K562 (cell line): ENCODE measurements at regions not wholly inside any gene's neighbourhood (a gene's known extent, or its start where the extent isn't known, plus 50 kb on each side); places are given as distances from the start of the nearest gene placed in this dataset.

Experiments
- CLOCK ChIP-seq: fragments of 250-450 bp; sonication (Bioruptor Pico); IDR thresholded peaks from 2 replicates; pipeline ENCODE4 v1.4.0; 2020; ENCODE audit warnings: mild to moderate bottlenecking, moderate library complexity, borderline replicate concordance
- SIN3A ChIP-seq, 2 experiments: fragments of 150-350 bp in 1 of 2; IDR thresholded peaks; 2 replicates each; pipeline ENCODE4 v1.6.1; 2011 to 2016; ENCODE audit warnings: borderline replicate concordance in 2 of 2, low read depth in 2 of 2, low read length in 2 of 2, mild to moderate bottlenecking in 2 of 2, moderate library complexity in 2 of 2; ENCODE audit not compliant: control insufficient read depth in 1 of 2
- ZNF282 ChIP-seq: sonication (generic); formaldehyde crosslinking; IDR thresholded peaks from 2 replicates; pipeline ENCODE4 v1.8.1; 2023; ENCODE audit warnings: missing genetic modification reagents
- TF ChIP-seq, protein P1 (sequence below): sonication (generic); formaldehyde crosslinking; IDR thresholded peaks from 2 replicates; pipeline ENCODE4 v1.8.0; 2023; ENCODE audit warnings: mild to moderate bottlenecking, missing genetic modification reagents

- TF ChIP-seq, protein P1, sequence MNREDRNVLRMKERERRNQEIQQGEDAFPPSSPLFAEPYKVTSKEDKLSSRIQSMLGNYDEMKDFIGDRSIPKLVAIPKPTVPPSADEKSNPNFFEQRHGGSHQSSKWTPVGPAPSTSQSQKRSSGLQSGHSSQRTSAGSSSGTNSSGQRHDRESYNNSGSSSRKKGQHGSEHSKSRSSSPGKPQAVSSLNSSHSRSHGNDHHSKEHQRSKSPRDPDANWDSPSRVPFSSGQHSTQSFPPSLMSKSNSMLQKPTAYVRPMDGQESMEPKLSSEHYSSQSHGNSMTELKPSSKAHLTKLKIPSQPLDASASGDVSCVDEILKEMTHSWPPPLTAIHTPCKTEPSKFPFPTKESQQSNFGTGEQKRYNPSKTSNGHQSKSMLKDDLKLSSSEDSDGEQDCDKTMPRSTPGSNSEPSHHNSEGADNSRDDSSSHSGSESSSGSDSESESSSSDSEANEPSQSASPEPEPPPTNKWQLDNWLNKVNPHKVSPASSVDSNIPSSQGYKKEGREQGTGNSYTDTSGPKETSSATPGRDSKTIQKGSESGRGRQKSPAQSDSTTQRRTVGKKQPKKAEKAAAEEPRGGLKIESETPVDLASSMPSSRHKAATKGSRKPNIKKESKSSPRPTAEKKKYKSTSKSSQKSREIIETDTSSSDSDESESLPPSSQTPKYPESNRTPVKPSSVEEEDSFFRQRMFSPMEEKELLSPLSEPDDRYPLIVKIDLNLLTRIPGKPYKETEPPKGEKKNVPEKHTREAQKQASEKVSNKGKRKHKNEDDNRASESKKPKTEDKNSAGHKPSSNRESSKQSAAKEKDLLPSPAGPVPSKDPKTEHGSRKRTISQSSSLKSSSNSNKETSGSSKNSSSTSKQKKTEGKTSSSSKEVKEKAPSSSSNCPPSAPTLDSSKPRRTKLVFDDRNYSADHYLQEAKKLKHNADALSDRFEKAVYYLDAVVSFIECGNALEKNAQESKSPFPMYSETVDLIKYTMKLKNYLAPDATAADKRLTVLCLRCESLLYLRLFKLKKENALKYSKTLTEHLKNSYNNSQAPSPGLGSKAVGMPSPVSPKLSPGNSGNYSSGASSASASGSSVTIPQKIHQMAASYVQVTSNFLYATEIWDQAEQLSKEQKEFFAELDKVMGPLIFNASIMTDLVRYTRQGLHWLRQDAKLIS (CRISPR knock-in tag), result no peak
- TF ChIP-seq ZNF282 (CRISPR knock-in tag) (no peak), SIN3A (IDR thresholded peaks at IDR 0.05; ENCODE audit: borderline replicate concordance in 2 of 2, control insufficient read depth in 1 of 2, low read depth in 2 of 2, low read length in 2 of 2) (no peak), CLOCK (no peak)
Observed at GRCh38 chr10:47249881-47250280, 50.1 kb upstream of the GDF10 start (continued).
